ENCODE measurements at regions not wholly inside any gene's neighbourhood (a gene's known extent, or its start where the extent isn't known, plus 50 kb on each side); places are given as distances from the start of the nearest gene placed in this dataset.
"Not testable (repeated sequence)": the region's sequence is repeated elsewhere in the genome, so short reads cannot be mapped to it uniquely, and the experiment has no call there.

DNA sequence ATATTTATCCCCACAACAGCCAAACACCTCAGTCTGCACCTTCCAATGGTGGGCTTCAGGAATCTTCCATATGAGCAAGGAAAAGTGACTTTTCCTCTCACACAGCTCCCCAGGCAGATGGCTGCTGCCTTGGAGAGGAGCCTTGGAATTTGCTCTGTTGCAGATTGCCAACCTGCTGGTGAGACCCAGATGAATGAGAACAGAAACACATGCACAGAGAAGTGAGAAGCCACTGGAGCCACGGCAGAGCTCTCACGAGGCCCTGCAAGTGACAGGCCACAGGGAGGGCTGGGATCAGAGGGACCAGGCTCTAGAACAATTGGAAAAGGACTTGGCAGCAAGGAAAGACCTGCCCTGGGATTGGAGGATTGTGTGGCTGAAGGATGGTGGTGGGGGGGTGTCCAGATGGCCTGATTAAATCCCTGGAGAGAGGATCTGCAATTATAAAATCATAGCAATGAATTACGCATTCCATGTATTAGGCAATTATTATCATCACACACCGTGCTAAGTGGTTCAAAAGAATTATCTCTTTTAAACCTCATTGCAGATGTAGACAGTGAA lies 84.9 kb upstream of the PWP1 start:
- FAIRE-seq (no peak), ATAC-seq (no peak), DNase-seq (no peak)
- TF ChIP-seq, protein P1, sequence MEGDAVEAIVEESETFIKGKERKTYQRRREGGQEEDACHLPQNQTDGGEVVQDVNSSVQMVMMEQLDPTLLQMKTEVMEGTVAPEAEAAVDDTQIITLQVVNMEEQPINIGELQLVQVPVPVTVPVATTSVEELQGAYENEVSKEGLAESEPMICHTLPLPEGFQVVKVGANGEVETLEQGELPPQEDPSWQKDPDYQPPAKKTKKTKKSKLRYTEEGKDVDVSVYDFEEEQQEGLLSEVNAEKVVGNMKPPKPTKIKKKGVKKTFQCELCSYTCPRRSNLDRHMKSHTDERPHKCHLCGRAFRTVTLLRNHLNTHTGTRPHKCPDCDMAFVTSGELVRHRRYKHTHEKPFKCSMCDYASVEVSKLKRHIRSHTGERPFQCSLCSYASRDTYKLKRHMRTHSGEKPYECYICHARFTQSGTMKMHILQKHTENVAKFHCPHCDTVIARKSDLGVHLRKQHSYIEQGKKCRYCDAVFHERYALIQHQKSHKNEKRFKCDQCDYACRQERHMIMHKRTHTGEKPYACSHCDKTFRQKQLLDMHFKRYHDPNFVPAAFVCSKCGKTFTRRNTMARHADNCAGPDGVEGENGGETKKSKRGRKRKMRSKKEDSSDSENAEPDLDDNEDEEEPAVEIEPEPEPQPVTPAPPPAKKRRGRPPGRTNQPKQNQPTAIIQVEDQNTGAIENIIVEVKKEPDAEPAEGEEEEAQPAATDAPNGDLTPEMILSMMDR (IDR thresholded peaks at IDR 0.05), result no peak
- Histone ChIP-seq H3K27me3 (no peaks in the 10 kb centered on the region), H3K4me1 (no peaks in the 10 kb centered on the region), H3K36me3 (no peaks in the 10 kb centered on the region), H3K4me3 (no peak overlapping the region), H3K9me3 (no peaks in the 10 kb centered on the region), H3K27ac (no peak overlapping the region)
- intact Hi-C loops (cut with DNase I), result loop anchor here in 1 of 3 donors (10.0 kb wide), 1 partner anchor 466 kb away; no protein-coding TSS in a partner anchor
- WGBS, 2 donors, result 56 to 64% methylated on average over 4 of the region's 4 CpGs

DNA sequence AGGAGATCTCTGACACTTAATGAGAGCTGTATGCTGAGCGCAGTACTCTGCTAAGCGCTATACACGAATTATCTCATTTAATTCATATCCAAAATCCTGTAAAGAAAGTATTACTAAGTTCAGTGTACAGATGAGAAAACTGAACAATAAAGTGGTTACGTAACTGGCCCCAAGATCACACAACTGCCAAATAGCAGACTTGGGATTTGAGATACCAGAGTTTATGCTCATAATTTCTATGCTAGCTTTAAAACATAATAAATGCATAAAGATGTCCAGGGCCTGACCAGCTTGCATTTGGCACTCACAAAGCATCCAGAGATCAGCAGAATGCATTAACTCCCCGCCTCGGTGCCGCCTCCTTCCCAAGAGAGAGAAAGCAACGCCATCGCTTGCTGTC lies 83.2 kb upstream of the PWP1 start:
- no peak overlapping the region for H3K27ac ChIP-seq
- FAIRE-seq, result no peak
- no peak overlapping the region for H3K4me3 ChIP-seq
- no peak for DNase-seq
- 87 to 89% methylated on average over 9 of the region's 9 CpGs for WGBS, 2 donors
- no peaks in the 10 kb centered on the region for H3K27me3 ChIP-seq
- no peaks in the 10 kb centered on the region for H3K4me1 ChIP-seq
- H3K36me3 ChIP-seq, result no peaks in the 10 kb centered on the region
- intact Hi-C loops (cut with DNase I), result loop anchor here in 1 of 3 donors (10.0 kb wide), 1 partner anchor 468 kb away; no protein-coding TSS in a partner anchor
- no peak for ATAC-seq
- TF ChIP-seq, protein P1 (IDR thresholded peaks at IDR 0.05), result no peak
- H3K9me3 ChIP-seq, result no peaks in the 10 kb centered on the region

DNA sequence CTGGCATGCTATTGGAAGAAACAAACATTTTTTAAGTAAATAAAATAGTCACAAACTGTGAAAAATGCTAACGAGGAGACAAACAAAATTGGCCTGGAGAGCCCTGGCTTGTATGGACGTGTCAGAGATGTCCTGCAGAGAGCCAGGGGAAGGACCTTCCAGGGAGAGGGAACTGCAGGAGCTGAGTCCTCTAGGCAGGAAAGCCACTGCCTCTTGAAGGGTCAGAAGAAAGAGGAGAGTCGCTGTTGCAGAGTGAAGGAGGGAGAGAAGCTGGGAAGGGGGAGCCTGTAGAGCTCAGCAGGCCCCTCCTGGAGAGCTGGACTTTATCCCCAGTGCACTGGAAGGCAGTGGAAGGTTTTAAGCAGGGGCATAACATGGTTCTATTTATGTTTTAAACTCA lies 80.3 kb upstream of the PWP1 start:
- FAIRE-seq, result no peak
- intact Hi-C loops (cut with DNase I), result loop anchor here (5.0 to 10.0 kb wide), 2 partner anchors 470 to 473 kb away; no protein-coding TSS in a partner anchor
- DNase-seq, result no peak
- Histone ChIP-seq H3K36me3 (no peaks in the 10 kb centered on the region), H3K9me3 (no peaks in the 10 kb centered on the region), H3K4me3 (no peak overlapping the region), H3K27me3 (no peaks in the 10 kb centered on the region), H3K4me1 (no peaks in the 10 kb centered on the region), H3K27ac (no peak overlapping the region)
- 26 to 32% methylated on average over 3 of the region's 3 CpGs for WGBS, 2 donors
- no peak for ATAC-seq
- TF ChIP-seq, protein P1 (IDR thresholded peaks at IDR 0.05), result no peak

DNA sequence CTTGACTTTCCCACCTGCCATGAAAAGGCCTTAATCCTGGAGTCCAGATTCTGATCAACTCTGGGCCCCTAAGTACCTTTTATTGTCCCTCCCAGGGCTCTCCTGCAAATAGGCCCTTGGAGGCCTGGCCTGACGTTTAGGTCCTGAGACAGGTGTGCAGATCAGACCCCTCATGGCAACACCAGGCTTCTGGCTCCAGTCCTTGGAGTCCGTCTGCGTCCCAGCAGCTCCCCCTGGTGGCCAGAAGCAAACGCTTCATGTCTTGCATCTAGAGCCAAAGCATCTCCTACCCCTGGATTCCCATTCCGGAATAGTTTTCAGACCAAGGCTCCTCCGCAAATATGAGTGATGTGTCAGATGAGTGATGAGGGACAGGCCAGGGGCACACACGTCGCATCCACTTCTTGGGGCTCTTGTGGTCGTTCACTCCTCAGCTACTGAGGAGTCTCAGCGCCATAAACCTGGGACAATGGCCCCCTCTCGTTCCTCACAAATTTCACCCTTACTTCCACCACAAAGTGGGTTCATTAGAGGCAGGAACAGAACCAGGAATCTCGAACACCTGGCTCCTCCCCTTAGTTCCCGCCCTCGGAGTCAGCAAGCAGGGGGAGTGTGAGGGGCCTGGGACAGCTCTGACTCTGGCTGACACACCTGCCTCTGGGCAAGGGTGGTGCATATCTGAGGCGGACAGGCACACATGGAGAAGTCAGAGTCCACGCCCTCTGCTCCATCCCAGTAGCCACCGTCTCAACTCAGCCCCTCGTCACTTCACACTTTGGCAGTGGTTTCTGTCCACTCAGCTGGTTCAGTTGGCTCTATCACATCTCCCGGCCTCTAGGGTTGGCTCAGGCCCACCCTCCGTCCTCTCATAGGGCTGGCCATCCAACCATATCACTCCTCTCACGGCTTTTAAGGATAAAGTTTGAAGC lies 77.9 kb upstream of the PWP1 start:
- FAIRE-seq, result no peak
- Histone ChIP-seq H3K4me3 (no peak overlapping the region), H3K27ac (no peak overlapping the region), H3K27me3 (no peaks in the 10 kb centered on the region), H3K9me3 (no peaks in the 10 kb centered on the region), H3K4me1 (no peaks in the 10 kb centered on the region), H3K36me3 (no peaks in the 10 kb centered on the region)
- TF ChIP-seq, protein P1 (IDR thresholded peaks at IDR 0.05), result peak; percentile 87 to 94 (median 91)
- peak; percentile 61 to 94 (median 84) for DNase-seq
- WGBS, 2 donors, result 22 to 25% methylated on average over 21 of the region's 21 CpGs
- intact Hi-C loops (cut with DNase I), result loop anchor here (5.0 to 10.0 kb wide), 2 partner anchors 473 to 475 kb away; no protein-coding TSS in a partner anchor
- ATAC-seq, result peak; percentile 64 to 92 (median 91)

DNA sequence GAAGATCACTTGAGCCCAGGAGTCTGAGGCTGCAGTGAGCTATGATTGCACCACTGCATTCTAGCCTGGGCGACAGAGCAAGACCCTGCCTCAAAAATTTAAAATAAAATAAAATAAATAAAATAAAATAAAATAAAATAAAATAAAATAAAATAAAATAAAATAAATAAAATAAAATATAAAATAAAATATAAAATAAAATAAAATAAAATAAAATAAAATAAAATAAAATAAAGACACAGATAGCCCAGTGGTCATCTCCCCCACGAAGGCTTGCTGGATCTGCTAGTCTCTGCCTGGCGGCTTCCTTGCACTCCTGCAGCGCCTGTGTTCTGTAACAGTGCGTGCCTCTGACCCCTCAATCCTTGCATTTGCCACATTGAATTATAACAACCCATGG lies 76.8 kb upstream of the PWP1 start:
- WGBS, 2 donors, result 73 to 81% methylated on average over 5 of the region's 5 CpGs
- H3K27ac ChIP-seq, FAIRE-seq, H3K4me3 ChIP-seq, H3K36me3 ChIP-seq, ATAC-seq, H3K4me1 ChIP-seq, H3K27me3 ChIP-seq, H3K9me3 ChIP-seq, DNase-seq: not testable (repeated sequence)
- intact Hi-C loops (cut with DNase I), result loop anchor here (5.0 to 10.0 kb wide), 2 partner anchors 474 to 476 kb away; no protein-coding TSS in a partner anchor
